PC-9 (cell line): ENCODE measurements at regions not wholly inside any gene's neighbourhood (a gene's known extent, or its start where the extent isn't known, plus 50 kb on each side); places are given as distances from the start of the nearest gene placed in this dataset.

ENCODE experiments used
- EZH2 ChIP-seq: fragments of 200-600 bp; sonication (generic); IDR thresholded peaks from 2 replicates; pipeline ENCODE4 v1.8.0; 2017; ENCODE audit warnings: antibody characterized with exemption, low read depth
- TF ChIP-seq, protein P1 (sequence below): fragments of 200-600 bp; sonication (generic); conservative IDR thresholded peaks from 2 replicates; pipeline ENCODE4 v1.6.1; 2017; ENCODE audit warnings: mixed run types, antibody characterized with exemption, mild to moderate bottlenecking, moderate library complexity

DNA sequence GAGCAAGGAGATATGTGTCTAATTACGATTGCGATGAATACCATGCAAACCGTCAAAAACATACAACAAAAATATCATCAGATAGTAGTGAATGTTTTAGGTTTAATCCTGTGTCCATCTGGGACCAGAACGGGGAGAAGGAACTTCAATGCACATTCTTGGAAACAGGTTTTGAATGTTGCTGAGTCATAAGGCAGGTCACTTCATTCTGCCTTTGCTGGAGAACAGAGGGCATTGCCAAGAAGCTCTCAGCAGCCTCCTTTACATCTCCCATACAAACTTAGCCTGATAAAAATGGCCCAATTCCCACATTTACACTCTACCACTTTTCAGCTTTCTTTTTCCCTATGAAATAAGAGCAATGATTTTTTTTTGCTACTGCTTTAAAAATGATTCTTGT lies 78.0 kb upstream of the KCNJ6 start:
- TF ChIP-seq, protein P1, sequence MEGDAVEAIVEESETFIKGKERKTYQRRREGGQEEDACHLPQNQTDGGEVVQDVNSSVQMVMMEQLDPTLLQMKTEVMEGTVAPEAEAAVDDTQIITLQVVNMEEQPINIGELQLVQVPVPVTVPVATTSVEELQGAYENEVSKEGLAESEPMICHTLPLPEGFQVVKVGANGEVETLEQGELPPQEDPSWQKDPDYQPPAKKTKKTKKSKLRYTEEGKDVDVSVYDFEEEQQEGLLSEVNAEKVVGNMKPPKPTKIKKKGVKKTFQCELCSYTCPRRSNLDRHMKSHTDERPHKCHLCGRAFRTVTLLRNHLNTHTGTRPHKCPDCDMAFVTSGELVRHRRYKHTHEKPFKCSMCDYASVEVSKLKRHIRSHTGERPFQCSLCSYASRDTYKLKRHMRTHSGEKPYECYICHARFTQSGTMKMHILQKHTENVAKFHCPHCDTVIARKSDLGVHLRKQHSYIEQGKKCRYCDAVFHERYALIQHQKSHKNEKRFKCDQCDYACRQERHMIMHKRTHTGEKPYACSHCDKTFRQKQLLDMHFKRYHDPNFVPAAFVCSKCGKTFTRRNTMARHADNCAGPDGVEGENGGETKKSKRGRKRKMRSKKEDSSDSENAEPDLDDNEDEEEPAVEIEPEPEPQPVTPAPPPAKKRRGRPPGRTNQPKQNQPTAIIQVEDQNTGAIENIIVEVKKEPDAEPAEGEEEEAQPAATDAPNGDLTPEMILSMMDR = no peak
- TF ChIP-seq EZH2 = no peak
